ENCODE measurements at regions not wholly inside any gene's neighbourhood (a gene's known extent, or its start where the extent isn't known, plus 50 kb on each side); places are given as distances from the start of the nearest gene placed in this dataset.

GRCh38 chr6:117050301-117050700 lies 173.3 kb downstream of the RFX6 start:
- no peak for TF ChIP-seq EZH2phosphoT487 (IDR thresholded peaks at IDR 0.05; ENCODE audit: low read depth)
- TF ChIP-seq CTCF (IDR thresholded peaks at IDR 0.05; ENCODE audit: low read depth, low read length): no peak
- Histone ChIP-seq H3K36me3 (replicated peaks; ENCODE audit: low read depth, low read length) (no peaks in the 10 kb centered on the region), H2AFZ (ENCODE audit: low read depth, low read length) (no peak overlapping the region), H3K4me1 (ENCODE audit: low read length) (no peaks in the 10 kb centered on the region), H3K9ac (ENCODE audit: low read length) (no peak overlapping the region), H3K9me3 (ENCODE audit: insufficient read depth, low read length) (no peaks in the 10 kb centered on the region), H4K20me1 (ENCODE audit: insufficient read depth, low read length) (no peaks in the 10 kb centered on the region), H3K4me2 (ENCODE audit: low read length) (no peak overlapping the region), H3K27ac (ENCODE audit: low read length) (no peak overlapping the region), H3K27me3 (ENCODE audit: low read depth, low read length) (no peaks in the 10 kb centered on the region), H3K4me3 (ENCODE audit: low read length) (no peak overlapping the region), H3K79me2 (ENCODE audit: low read length) (no peaks in the 10 kb centered on the region)

- Histone ChIP-seq H3K4me3 (ENCODE audit: low read length) (no peak overlapping the region), H3K79me2 (ENCODE audit: low read length) (no peaks in the 10 kb centered on the region), H3K27ac (ENCODE audit: low read length) (no peak overlapping the region), H3K4me1 (ENCODE audit: low read length) (no peaks in the 10 kb centered on the region; the same call in 1 of the 2 replicates), H3K4me2 (ENCODE audit: low read length) (no peak overlapping the region), H3K36me3 (replicated peaks; ENCODE audit: low read depth, low read length) (no peaks in the 10 kb centered on the region), H3K9me3 (ENCODE audit: insufficient read depth, low read length) (no peaks in the 10 kb centered on the region), H4K20me1 (ENCODE audit: insufficient read depth, low read length) (no peaks in the 10 kb centered on the region), H3K27me3 (ENCODE audit: low read depth, low read length) (no peaks in the 10 kb centered on the region), H3K9ac (ENCODE audit: low read length) (no peak overlapping the region), H2AFZ (ENCODE audit: low read depth, low read length) (no peak overlapping the region)
- TF ChIP-seq CTCF (IDR thresholded peaks at IDR 0.05; ENCODE audit: low read depth, low read length) (no peak), EZH2phosphoT487 (IDR thresholded peaks at IDR 0.05; ENCODE audit: low read depth) (no peak)
Observed at GRCh38 chr6:117072134-117072533, 193.2 kb upstream of the VGLL2 start.

GRCh38 chr6:117072781-117073180 lies 192.6 kb upstream of the VGLL2 start:
- H3K36me3 ChIP-seq (replicated peaks; ENCODE audit: low read depth, low read length): no peaks in the 10 kb centered on the region
- H4K20me1 ChIP-seq (ENCODE audit: insufficient read depth, low read length): no peaks in the 10 kb centered on the region
- H3K9me3 ChIP-seq (ENCODE audit: insufficient read depth, low read length): no peaks in the 10 kb centered on the region
- TF ChIP-seq CTCF (IDR thresholded peaks at IDR 0.05; ENCODE audit: low read depth, low read length) (no peak), EZH2phosphoT487 (IDR thresholded peaks at IDR 0.05; ENCODE audit: low read depth) (no peak)
- H3K27me3 ChIP-seq (ENCODE audit: low read depth, low read length): no peaks in the 10 kb centered on the region
- no peak overlapping the region for H3K4me2 ChIP-seq (ENCODE audit: low read length)
- H3K79me2 ChIP-seq (ENCODE audit: low read length): no peaks in the 10 kb centered on the region
- no peak overlapping the region for H3K27ac ChIP-seq (ENCODE audit: low read length)
- H2AFZ ChIP-seq (ENCODE audit: low read depth, low read length): no peak overlapping the region
- no peaks in the 10 kb centered on the region; the same call in 1 of the 2 replicates for H3K4me1 ChIP-seq (ENCODE audit: low read length)
- no peak overlapping the region for H3K9ac ChIP-seq (ENCODE audit: low read length)
- H3K4me3 ChIP-seq (ENCODE audit: low read length): no peak overlapping the region

GRCh38 chr6:117074672-117075071 lies 190.7 kb upstream of the VGLL2 start:
- no peaks in the 10 kb centered on the region for H3K79me2 ChIP-seq (ENCODE audit: low read length)
- no peak overlapping the region for H3K4me3 ChIP-seq (ENCODE audit: low read length)
- H3K36me3 ChIP-seq (replicated peaks; ENCODE audit: low read depth, low read length): no peaks in the 10 kb centered on the region
- no peak overlapping the region for H2AFZ ChIP-seq (ENCODE audit: low read depth, low read length)
- no peak overlapping the region for H3K27ac ChIP-seq (ENCODE audit: low read length)
- H3K27me3 ChIP-seq (ENCODE audit: low read depth, low read length): no peaks in the 10 kb centered on the region
- H3K9ac ChIP-seq (ENCODE audit: low read length): no peak overlapping the region
- H3K9me3 ChIP-seq (ENCODE audit: insufficient read depth, low read length): no peaks in the 10 kb centered on the region
- no peaks in the 10 kb centered on the region; the same call in 1 of the 2 replicates for H3K4me1 ChIP-seq (ENCODE audit: low read length)
- H4K20me1 ChIP-seq (ENCODE audit: insufficient read depth, low read length): no peaks in the 10 kb centered on the region
- TF ChIP-seq CTCF (IDR thresholded peaks at IDR 0.05; ENCODE audit: low read depth, low read length): no peak
- no peak for TF ChIP-seq EZH2phosphoT487 (IDR thresholded peaks at IDR 0.05; ENCODE audit: low read depth)
- H3K4me2 ChIP-seq (ENCODE audit: low read length): no peak overlapping the region
